HG03354 (cell line): ENCODE measurements at regions not wholly inside any gene's neighbourhood (a gene's known extent, or its start where the extent isn't known, plus 50 kb on each side); places are given as distances from the start of the nearest gene placed in this dataset.
A peak's percentile ranks its signal among the peaks of the same experiment; 100 is the strongest.
"Not testable (repeated sequence)": the region's sequence is repeated elsewhere in the genome, so short reads cannot be mapped to it uniquely, and the experiment has no call there.

ENCODE experiments used
- ATAC-seq: cut with Tn5 transposase; IDR thresholded peaks from one replicate; pipeline ENCODE4 v1.9.1; 2021; ENCODE audit warnings: mild to moderate bottlenecking; ENCODE audit not compliant: unreplicated experiment, poor library complexity, severe bottlenecking

DNA sequence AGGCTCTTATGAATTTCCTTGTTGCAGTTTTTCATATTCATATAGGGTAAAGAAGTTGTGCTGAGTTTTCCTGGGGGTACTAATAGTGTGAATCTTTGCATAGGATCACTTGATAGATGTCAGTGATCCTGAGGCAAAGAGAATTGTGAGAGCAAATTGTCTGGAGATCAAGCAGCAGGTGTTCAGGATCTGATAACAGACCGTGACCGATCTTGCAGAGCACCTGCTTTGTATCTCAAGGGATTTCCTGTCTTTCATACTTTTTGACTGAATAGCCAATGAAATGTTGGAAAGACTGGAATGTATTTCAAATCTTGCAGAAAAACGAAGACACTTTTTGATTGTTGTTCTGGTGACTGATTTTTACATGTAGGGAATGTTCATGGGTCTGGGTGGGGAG is 914.5 kb downstream of the STIM2 start:
- no peak for ATAC-seq

DNA sequence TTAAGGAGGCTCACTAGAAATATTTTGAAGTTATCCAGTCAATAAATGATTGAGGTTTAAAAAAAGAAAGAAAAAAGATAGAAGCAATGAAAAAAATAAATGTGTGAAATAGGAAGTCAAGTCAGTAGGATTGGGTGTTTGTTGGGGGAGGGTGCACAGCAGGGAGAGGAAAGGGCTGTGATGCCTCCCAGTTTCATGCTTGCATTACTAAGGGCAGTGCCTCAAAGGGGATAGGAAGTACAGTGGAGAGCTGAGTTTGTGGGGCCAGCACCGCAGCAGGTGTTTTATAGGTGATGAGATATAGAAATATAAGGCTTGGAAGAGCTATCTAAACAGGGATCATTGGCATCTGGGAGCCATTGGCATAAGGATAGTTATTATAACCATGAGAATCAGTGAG is 919.2 kb downstream of the STIM2 start:
- no peak for ATAC-seq

DNA sequence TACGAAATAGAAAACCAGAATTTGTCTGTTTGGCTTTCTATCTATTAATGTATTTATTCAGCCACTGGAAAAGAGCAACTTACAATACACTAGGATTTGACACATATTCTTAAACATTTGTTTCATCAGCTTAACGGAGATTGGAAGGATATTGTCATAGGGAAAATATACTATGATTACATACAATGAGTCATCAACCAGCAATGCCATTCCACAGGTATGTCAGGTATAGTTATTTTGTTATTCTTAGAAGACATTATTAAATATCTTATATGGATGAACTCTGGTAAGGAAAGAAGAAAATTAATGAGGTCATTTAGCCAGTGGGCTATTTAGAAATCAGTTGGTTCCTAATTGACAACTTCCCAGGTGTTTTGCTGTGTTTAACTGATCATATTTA is 926.6 kb downstream of the STIM2 start:
- ATAC-seq, result no peak

DNA sequence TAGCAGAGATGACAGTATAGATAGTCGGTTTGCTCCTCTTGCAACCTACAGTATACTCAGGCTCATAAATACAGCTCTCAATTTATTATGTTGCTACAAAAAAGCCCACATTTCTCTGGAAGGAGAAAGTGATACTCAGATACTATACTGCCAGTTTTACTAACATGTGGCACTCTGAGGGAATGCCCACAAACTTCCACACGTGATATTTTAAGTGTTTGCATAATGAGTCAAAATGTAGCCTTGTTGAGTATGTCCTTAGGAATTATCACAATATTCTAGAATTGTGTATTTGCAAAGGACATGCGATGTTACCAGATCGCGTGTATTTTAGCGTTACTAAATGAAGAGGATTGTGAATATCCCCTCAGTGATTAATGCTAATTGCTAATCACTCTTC is 929.1 kb downstream of the STIM2 start:
- no peak for ATAC-seq

DNA sequence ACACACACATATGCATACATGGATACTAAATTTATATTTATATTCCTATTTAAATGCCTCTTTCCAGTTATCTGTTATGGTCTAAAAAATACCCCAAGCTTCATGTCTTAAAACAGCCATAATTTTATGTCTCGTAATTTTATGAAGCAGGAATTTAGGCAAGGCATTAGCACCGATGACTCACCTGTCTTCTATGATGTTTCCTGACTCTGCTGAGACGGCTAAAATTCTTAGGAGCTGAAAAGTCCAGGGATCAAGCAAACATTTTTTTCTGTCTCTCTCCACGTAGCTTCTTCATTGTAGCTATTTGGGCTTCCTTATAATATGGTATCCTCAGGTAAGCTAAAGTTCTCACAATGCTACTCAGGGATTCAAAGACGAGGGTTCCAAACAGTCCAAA is 930.3 kb downstream of the STIM2 start:
- no peak for ATAC-seq

DNA sequence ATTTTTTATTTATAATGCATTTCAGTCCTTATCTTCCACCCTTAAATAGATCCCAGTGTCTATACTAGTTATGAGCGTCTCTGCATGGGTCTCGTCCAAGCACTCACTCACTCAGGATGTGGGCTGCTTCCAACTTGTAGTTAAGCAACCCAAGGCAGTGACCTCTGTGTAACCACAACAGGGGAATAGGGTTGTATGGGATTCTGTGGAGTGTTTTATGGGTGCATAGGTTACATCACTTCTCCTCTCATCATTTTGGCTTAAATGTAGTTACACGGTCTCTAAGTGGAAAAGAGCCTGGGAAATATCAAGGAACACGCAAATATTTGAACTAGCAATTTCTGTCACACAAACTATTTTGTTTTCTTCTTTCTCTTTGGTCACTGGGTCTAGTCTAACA is 931.0 kb downstream of the STIM2 start:
- ATAC-seq, result no peak

DNA sequence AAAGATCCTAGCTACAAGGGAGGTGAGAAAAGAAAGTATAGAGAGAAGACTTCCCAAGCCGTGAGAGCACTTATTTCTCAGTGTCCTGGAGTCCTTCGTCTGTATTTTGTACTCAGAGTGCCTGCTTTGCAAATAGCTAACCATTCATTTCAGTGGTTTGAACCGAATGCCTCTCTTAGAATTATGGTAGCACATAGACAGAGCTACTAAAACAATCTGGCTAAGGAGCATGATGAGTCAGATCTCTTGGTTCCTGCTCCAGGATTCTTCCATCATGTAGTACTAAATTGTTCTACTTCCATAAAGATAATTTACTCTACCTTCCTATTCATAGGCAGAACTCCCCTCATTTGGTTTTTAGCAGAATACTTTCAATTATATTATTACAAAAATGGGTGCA is 946.6 kb downstream of the STIM2 start:
- ATAC-seq, result no peak

DNA sequence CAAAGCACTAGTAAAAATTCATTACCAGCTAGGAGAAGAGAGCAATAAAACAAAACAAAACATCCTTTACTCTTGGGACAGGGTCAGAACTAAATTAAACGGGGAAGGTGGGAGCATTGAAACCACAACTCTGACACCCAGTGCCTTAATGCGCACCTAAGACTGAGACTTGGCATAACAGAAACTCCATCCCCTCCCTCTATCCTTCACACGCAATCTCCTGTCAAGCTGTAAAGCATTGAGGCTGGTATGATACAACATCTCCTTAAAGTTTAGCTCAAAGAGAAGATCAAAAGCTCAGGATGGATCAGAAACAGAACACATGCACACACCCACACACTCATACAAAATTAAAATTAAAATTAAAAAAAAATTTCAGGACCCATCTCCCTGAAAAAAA is 951.3 kb downstream of the STIM2 start:
- no peak for ATAC-seq

DNA sequence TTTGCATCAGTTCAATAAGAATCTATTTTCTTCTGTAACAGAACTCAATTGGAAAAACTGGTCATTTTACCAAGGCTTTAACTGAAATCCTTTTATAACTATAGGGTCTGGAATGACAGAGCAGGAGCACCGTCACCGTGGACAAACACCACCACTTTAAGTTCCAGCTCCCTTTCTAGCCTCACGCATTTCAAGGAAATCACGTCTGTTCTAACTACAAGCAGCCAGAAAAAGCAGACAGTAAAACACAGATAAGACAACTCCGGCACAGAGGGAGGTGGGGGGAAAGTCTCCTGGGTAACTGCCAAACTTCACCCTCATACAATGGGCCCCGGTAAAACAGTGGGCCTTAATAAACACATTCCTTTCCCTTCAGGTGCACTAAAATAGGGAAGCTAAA is 952.6 kb downstream of the STIM2 start:
- ATAC-seq, result not testable (repeated sequence)

DNA sequence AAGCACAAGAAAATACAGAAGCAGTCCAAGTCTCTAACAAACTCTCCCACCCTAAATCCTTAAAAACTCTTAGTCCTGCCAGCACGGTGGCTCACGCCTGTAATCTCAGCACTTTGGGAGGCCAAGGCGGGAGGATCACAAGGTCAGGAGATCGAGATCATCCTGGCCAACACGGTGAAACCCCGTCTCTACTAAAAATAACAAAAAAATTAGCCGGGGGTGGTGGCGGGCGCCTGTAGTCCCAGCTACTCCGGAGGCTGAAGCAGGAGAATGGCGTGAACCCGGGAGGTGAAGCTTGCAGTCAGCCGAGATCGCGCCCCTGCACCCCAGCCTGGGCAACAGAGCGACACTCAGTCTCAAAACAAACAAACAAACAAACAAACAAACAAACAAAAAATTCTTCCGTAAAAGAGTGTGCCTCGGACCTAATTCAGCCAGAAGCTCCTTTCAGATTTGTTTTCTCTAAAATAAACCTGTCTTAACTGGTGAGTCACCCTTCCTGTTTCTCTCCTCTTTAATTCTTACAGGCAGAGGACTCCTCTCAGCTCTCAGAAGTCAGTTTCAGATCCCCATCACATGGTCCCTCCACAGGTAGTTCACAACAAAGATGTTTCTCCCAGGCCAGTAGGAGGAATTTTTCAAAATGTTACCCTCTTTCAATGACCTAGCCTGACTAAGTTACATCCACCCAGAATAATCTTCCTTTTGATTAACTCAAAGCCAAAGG is 953.2 kb downstream of the STIM2 start:
- peak; percentile 68 for ATAC-seq

DNA sequence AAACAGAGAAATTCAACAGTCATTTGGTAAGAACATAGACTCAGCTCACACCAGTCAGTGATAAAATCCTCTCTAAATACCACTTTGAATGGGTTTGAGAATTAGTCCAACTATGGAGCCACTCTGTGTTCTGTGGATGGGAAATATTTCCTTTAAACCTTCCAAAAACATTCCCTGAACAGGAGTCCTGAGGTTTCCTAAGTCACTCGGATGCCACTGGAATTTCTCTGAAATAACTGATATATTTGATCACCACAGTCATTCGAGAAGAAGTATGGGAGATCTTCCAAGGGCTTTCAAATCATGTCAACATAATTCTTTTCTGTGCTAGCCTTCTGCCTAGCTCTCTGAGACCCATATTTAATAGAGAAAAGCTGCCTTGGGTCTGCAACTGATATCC is 958.6 kb downstream of the STIM2 start:
- ATAC-seq, result no peak

DNA sequence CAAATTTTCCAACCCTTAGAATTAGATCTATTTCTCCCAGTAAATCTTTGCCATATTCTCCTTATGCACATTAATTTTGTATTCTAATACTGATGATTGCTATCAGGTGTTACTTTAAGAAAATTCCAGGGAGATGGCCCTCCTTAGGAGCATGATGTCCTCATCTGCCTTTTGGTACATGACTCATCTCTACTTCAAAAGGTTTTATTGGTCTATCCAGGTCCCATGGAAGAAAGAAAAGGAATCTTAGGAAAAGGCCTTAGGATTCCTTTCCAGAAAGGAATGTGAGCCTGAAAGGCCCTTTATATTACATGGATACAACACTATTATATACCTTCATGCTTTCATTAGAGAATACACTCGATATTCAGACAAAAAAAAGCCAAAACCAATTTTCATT is 968.2 kb downstream of the STIM2 start:
- ATAC-seq, result no peak

DNA sequence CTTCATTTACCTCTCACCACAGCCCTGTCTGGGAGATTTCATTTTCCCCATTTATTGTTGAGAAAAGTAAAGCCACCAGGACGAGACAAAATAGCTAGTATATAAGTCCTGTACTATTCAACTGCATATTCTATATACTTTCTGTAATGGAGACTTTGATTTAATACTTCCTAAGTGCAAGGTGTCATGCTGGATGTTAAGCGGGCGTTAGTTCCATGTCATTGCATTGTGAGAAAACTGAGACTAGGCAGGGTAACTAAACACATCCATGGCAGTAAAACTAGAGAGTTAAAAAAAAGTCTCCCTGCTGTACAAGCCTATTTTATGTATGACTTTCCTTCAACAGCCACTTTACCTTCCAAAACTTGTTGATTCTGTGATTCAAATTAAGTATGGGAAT is 969.6 kb downstream of the STIM2 start:
- no peak for ATAC-seq

DNA sequence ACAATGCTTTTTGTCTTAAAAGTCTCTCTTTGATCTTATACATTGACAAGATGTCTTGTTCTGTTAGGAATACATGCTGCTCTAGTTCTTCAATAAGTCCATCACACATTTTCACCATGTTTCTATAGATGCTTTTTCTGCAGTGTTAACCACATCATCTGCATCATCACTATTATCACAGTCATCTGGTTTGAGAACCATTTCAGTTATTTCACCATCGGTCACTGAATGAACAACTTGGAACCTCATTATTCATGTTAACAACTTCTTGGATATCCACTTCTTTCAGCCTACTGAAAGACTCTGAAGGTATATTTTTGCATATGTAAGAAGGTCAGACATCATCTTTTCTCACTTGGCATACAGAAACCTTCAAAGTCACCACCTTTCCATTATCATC is 975.2 kb downstream of the STIM2 start:
- no peak for ATAC-seq

DNA sequence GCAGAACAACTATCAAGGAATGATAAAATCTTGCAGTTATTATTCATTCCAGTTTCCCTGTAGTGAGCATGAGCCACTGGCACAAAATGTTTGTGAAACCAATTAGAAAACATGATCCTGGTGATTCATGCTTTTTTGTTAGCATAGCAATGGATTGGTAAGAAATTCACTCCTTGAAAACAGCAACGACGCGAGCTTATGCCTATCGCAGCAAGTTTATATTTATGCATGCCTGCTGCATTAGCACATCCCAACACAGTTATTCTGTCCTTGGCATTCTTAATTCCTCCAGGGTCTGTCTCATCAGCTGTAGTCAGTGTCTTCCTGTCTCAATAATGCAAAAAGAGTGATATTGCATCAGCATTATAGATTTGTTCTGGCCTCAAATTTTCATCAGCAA is 975.9 kb downstream of the STIM2 start:
- no peak for ATAC-seq

DNA sequence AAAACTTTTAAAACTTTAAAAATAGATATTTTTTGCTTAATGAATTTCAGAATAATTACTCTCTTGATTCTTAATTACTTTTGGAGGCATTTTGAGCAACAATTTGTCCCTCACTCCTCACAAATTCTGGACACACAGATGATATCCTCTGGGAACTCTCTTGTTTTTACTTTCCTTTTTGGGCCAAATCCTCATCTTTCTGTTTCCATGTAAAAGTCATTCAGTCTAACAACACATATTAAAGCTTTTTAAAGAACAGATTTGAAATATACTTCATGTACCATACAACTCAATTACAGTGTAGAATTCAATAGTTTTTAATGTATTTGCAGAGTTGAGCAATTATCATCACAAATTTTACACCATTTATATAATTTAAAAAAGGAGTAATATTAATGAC is 983.1 kb downstream of the STIM2 start:
- no peak for ATAC-seq

DNA sequence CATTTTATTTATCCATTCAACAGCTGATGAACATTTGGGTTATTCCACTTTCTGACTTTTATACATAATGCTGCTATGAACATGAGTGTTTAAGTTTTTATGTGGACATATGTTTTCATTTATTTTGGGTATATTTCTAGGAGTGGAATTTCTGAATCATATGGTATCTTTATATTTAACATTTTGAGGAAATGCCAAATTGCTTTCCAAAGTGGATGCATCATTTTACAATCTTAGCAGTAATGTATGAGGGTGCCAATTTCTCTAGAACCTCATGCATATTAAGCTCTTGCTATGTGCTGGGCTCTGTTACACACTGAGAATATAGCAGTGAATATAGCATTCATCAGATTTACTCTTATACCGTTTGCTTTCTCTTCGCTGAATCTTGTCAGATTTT is 983.7 kb downstream of the STIM2 start:
- ATAC-seq, result no peak

DNA sequence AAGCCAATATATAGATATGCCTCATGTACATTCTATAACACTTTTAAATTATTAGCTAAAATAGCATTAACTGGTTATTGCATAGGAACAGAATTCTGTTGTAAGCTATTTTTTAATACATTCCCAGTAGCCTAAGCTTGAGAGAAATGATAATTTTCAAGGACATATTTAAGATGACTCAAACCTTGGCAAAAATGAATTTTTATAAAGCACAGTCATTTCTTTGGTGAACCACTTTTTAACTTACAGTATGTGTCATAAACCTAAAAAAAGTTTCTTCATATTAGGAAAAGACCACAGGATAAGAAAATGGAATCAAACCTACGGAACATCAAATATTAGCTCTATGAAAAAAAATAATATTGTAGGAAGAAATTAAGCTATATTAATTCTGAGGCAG is 986.3 kb downstream of the STIM2 start:
- no peak for ATAC-seq

DNA sequence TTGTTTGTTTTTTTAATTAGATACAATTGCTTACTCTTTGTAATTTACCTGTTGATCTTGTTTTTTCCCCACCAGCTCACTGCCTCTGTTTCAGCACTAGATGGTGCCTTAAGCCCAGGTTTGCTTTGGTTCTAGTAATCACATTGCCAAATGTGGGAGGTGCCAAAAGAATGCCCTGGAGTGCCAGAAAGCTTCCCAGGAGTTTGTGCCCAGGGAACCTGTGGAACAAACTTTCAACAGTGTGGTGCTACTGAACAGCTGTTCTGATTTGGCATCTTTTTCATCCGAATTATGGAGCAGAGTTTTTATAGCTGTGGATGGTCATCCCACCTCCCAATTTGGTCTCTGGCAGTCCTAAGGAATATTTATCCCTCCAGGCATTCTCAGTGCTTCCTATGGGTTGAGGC is 1000.7 kb downstream of the STIM2 start:
- ATAC-seq, result no peak

DNA sequence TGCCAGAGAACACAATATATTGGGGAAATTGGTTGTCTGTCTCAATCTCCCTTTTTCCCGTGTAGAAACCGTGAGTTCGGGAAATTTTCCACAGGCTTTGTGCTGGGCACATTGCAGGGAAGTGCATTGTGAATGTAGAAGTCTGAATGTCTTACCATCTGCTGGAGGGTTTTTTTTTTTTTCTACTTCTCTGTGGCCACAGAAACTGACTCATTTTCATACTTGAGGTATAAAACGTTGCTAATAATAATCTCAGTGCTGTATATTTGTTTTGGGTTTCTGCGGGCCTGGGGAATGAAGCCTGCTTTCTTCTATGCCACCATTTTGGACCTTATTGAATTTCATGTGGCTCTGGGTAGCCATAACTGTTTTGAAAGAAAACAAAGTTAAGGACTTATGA is 1001.2 kb downstream of the STIM2 start:
- peak; percentile 90 for ATAC-seq

DNA sequence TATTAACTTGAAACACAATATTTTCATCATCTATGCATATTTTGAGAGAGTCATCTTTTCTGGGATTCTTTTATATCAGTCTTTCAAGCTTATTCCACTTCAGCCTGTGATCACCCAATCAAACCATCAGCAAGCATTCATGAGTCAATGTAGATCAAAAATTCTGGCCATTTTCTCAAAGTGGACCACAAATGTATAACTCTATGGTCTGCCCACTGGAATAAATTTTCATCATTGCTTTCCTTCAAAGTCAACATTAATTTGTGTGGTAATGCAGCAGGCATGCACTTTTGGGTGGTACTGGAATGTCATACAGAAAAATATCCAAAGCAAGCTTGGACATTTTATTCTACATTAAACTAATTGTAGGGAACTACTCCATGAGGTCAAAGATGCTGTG is 1013.0 kb downstream of the STIM2 start:
- no peak for ATAC-seq

DNA sequence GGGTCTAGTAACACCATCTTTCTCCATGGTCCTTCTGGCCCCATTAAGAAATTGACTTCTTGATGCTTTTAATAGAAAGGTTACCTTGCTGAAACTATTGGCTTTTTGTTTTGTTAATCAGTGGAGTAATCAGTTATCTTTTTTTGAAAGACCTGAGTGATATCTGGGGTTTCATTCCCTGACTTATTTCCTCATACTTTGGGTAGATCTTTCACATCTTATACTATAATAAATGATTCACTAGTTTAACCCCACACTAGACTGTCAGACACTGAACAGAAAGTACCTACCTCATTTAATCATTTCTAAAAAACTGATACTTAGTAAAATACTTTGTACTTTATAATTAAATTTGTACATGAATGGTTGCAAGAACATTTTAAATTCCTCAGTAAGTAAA is 1021.1 kb downstream of the STIM2 start:
- peak; percentile 87 for ATAC-seq
